ENCODE measurements at regions not wholly inside any gene's neighbourhood (a gene's known extent, or its start where the extent isn't known, plus 50 kb on each side); places are given as distances from the start of the nearest gene placed in this dataset.

GRCh38 chr13:90615767-90616166 is 731.7 kb upstream of the MIR17HG start:
- TF ChIP-seq CTCF (IDR thresholded peaks at IDR 0.05; ENCODE audit: insufficient read depth, low read length, poor library complexity, severe bottlenecking): no peak
- no peak for TF ChIP-seq EZH2phosphoT487 (conservative IDR thresholded peaks at IDR 0.05; ENCODE audit: low read length)
